Osteoblast (primary cell): ENCODE measurements at regions not wholly inside any gene's neighbourhood (a gene's known extent, or its start where the extent isn't known, plus 50 kb on each side); places are given as distances from the start of the nearest gene placed in this dataset.
"Not testable (repeated sequence)": the region's sequence is repeated elsewhere in the genome, so short reads cannot be mapped to it uniquely, and the experiment has no call there.

Experiments used
- DNase-seq: peaks from one replicate; pipeline ENCODE4 v3.0.0; 2011; ENCODE audit warnings: low spot score, mixed read lengths; ENCODE audit not compliant: insufficient read length; ENCODE audit errors: missing footprints
- H2AFZ ChIP-seq: 2 replicates; pipeline ENCODE4 v1.6.0; 2011; ENCODE audit warnings: mild to moderate bottlenecking, low read length
- H3K27ac ChIP-seq: 2 replicates; pipeline ENCODE4 v1.5.1; 2011; ENCODE audit warnings: mild to moderate bottlenecking, low read depth, low read length, moderate library complexity
- H3K27me3 ChIP-seq: 2 replicates; pipeline ENCODE4 v1.6.0; 2012; ENCODE audit warnings: mild to moderate bottlenecking, control low read depth, inconsistent platforms, low read length, moderate library complexity; ENCODE audit not compliant: insufficient read depth
- H3K36me3 ChIP-seq: 2 replicates; pipeline ENCODE4 v1.5.1; 2011; ENCODE audit warnings: mild to moderate bottlenecking, low read length, control low read depth, moderate library complexity; ENCODE audit not compliant: insufficient read depth
- H3K4me1 ChIP-seq: 2 replicates; pipeline ENCODE4 v1.5.1; 2011; ENCODE audit warnings: mild to moderate bottlenecking, low read length, control low read depth, moderate library complexity; ENCODE audit not compliant: insufficient read depth
- H3K4me2 ChIP-seq: 2 replicates; pipeline ENCODE4 v1.6.0; 2011; ENCODE audit warnings: mild to moderate bottlenecking, low read length; ENCODE audit not compliant: insufficient read depth
- H3K4me3 ChIP-seq: fragments of 200-600 bp; sonication (generic); 3 replicates; pipeline ENCODE4 v1.5.1; 2012; ENCODE audit warnings: mild to moderate bottlenecking, low read length, inconsistent platforms; ENCODE audit not compliant: insufficient read depth
- H3K79me2 ChIP-seq: 2 replicates; pipeline ENCODE4 v1.6.0; 2012; ENCODE audit warnings: mild to moderate bottlenecking, low read length, control low read depth, inconsistent platforms; ENCODE audit not compliant: insufficient read depth
- H3K9me3 ChIP-seq: 2 replicates; pipeline ENCODE4 v1.5.1; 2011; ENCODE audit warnings: low read depth, low read length, control low read depth
- H4K20me1 ChIP-seq: 2 replicates; pipeline ENCODE4 v1.6.0; 2012; ENCODE audit warnings: mild to moderate bottlenecking, low read length, control low read depth; ENCODE audit not compliant: insufficient read depth
- CTCF ChIP-seq: IDR thresholded peaks from 2 replicates; pipeline ENCODE4 v1.5.1; 2011; ENCODE audit warnings: mild to moderate bottlenecking, low read depth, low read length, moderate library complexity; ENCODE audit errors: extremely low read depth

GRCh38 chrX:1134976-1135375, 77.5 kb downstream of the CRLF2 start:
- H3K27me3 ChIP-seq = no peaks in the 10 kb centered on the region
- DNase-seq = peak; percentile 60
- no peak overlapping the region for H3K4me2 ChIP-seq
- no peaks in the 10 kb centered on the region for H3K9me3 ChIP-seq
- no peak overlapping the region for H3K4me3 ChIP-seq
- no peaks in the 10 kb centered on the region for H3K36me3 ChIP-seq
- no peaks in the 10 kb centered on the region for H4K20me1 ChIP-seq
- no peaks in the 10 kb centered on the region for H3K79me2 ChIP-seq
- no peak overlapping the region for H2AFZ ChIP-seq
- H3K27ac ChIP-seq = no peak overlapping the region
- H3K4me1 ChIP-seq = no peaks in the 10 kb centered on the region
- TF ChIP-seq CTCF = no peak

GRCh38 chrX:1134156-1134555, 78.3 kb downstream of the CRLF2 start:
- Histone ChIP-seq H3K27ac (no peak overlapping the region), H3K27me3 (no peaks in the 10 kb centered on the region), H3K9me3 (no peaks in the 10 kb centered on the region), H3K4me3 (no peak overlapping the region), H3K36me3 (no peaks in the 10 kb centered on the region), H4K20me1 (no peaks in the 10 kb centered on the region), H2AFZ (no peak overlapping the region), H3K79me2 (no peaks in the 10 kb centered on the region), H3K4me2 (no peak overlapping the region), H3K4me1 (no peaks in the 10 kb centered on the region)
- no peak for DNase-seq
- TF ChIP-seq CTCF = no peak

GRCh38 chrX:1126738-1127137, 85.7 kb downstream of the CRLF2 start:
- H3K27me3 ChIP-seq = peaks cover 3% of the 10 kb centered on the region
- no peaks in the 10 kb centered on the region for H3K4me1 ChIP-seq
- no peak overlapping the region for H3K27ac ChIP-seq
- H2AFZ ChIP-seq = no peak overlapping the region
- H3K79me2 ChIP-seq = no peaks in the 10 kb centered on the region
- no peak for DNase-seq
- no peak for TF ChIP-seq CTCF
- no peak overlapping the region for H3K4me3 ChIP-seq
- no peak overlapping the region for H3K4me2 ChIP-seq
- no peaks in the 10 kb centered on the region for H3K36me3 ChIP-seq
- no peaks in the 10 kb centered on the region for H3K9me3 ChIP-seq
- no peaks in the 10 kb centered on the region for H4K20me1 ChIP-seq

GRCh38 chrX:1124531-1124930, 87.9 kb downstream of the CRLF2 start:
- Histone ChIP-seq H3K9me3 (no peaks in the 10 kb centered on the region), H2AFZ (no peak overlapping the region), H3K4me1 (no peaks in the 10 kb centered on the region), H3K36me3 (no peaks in the 10 kb centered on the region), H4K20me1 (no peaks in the 10 kb centered on the region), H3K4me3 (no peak overlapping the region), H3K79me2 (no peaks in the 10 kb centered on the region), H3K27ac (no peak overlapping the region), H3K4me2 (no peak overlapping the region), H3K27me3 (peaks cover 3% of the 10 kb centered on the region)
- no peak for DNase-seq
- no peak for TF ChIP-seq CTCF

- DNase-seq, H3K36me3 ChIP-seq, H3K4me2 ChIP-seq: not testable (repeated sequence)
These were observed 89.6 kb downstream of the CRLF2 start for GRCh38 chrX:1122851-1123250.

More at GRCh38 chrX:1122851-1123250, 89.6 kb downstream of the CRLF2 start:
- H3K4me3 ChIP-seq, H3K27ac ChIP-seq, H3K79me2 ChIP-seq, H3K9me3 ChIP-seq, H3K4me1 ChIP-seq, H3K27me3 ChIP-seq, H2AFZ ChIP-seq, H4K20me1 ChIP-seq: not testable (repeated sequence)
